ENCODE measurements at regions not wholly inside any gene's neighbourhood (a gene's known extent, or its start where the extent isn't known, plus 50 kb on each side); places are given as distances from the start of the nearest gene placed in this dataset.
"Not testable (repeated sequence)": the region's sequence is repeated elsewhere in the genome, so short reads cannot be mapped to it uniquely, and the experiment has no call there.

GRCh38 chr9:17075146-17075757 is 59.6 kb upstream of the CNTLN start:
- Mint-ChIP-seq H3K27me3 (ENCODE audit: low read depth) (no peaks in the 10 kb centered on the region; the same call in 1 of the 2 replicates), H3K27ac (no peak overlapping the region), H3K4me1 (no peaks in the 10 kb centered on the region; a peak in 1 of 4 replicates), H3K9me3 (peaks cover 0 to 6% of the 10 kb centered on the region in 2 experiments; a peak in 3 of 5 replicates), H3K4me3 (no peak overlapping the region), H3K36me3 (ENCODE audit: insufficient read depth in 1 of 3, low read depth in 3 of 3) (peaks cover 0 to 6% (median 0%) of the 10 kb centered on the region in 3 experiments; a peak in 3 of 7 replicates)
- H4K8ac ChIP-seq (replicated peaks; ENCODE audit: insufficient read length, low read depth, low read length) = no peak overlapping the region
- no peak overlapping the region for H3K14ac ChIP-seq (ENCODE audit: insufficient read depth, low read length)
- no peak overlapping the region for H4K91ac ChIP-seq (ENCODE audit: insufficient read length, low read depth, low read length)
- no peak overlapping the region for H4K5ac ChIP-seq (ENCODE audit: insufficient read length, low read depth, low read length)
- no peak overlapping the region for H3K4me2 ChIP-seq (ENCODE audit: insufficient read depth, insufficient read length, low read length)
- no peak for DNase-seq
- no peaks in the 10 kb centered on the region for H3K9me3 ChIP-seq (ENCODE audit: control insufficient read depth, low read depth, low read length)
- H3K79me1 ChIP-seq (ENCODE audit: insufficient read depth, low read depth, low read length, poor library complexity, severe bottlenecking) = no peaks in the 10 kb centered on the region
- H2AK5ac ChIP-seq (ENCODE audit: insufficient read length, low read length) = no peak overlapping the region
- no peak overlapping the region for H3K9ac ChIP-seq (ENCODE audit: extremely low read depth, insufficient read length, low read length)
- H3K56ac ChIP-seq (ENCODE audit: insufficient read length, low read depth, low read length) = no peak overlapping the region
- no peak overlapping the region for H2BK120ac ChIP-seq (ENCODE audit: low read depth, low read length, poor library complexity, severe bottlenecking)
- H3K4ac ChIP-seq (ENCODE audit: low read depth, low read length) = no peak overlapping the region
- no peak overlapping the region for H3K18ac ChIP-seq (ENCODE audit: insufficient read length, low read depth, low read length)
- H3K27ac ChIP-seq (ENCODE audit: insufficient read length, low read depth, low read length) = no peak overlapping the region
- no peaks in the 10 kb centered on the region for H3K23me2 ChIP-seq (ENCODE audit: insufficient read length, low read depth, low read length, poor library complexity, severe bottlenecking)
- no CpG with 5 or more reads among the region's 4 CpGs for WGBS (ENCODE audit: extremely low coverage, insufficient read length, low lambda C conversion rate)
- H3K27me3 ChIP-seq (ENCODE audit: insufficient read depth, low read length) = no peaks in the 10 kb centered on the region
- H2AFZ ChIP-seq (ENCODE audit: low read length) = no peak overlapping the region
- H2BK5ac ChIP-seq (ENCODE audit: insufficient read length, low read length) = no peak overlapping the region
- no peak overlapping the region for H3K23ac ChIP-seq (ENCODE audit: insufficient read length, low read depth, low read length)
- no peaks in the 10 kb centered on the region for H3K79me2 ChIP-seq (ENCODE audit: insufficient read depth, low read length)
- TF ChIP-seq CTCF (conservative IDR thresholded peaks at IDR 0.05) = no peak
- H2BK12ac ChIP-seq (ENCODE audit: insufficient read length, low read depth, low read length) = no peak overlapping the region
- no peaks in the 10 kb centered on the region for H3K4me1 ChIP-seq (ENCODE audit: insufficient read depth, low read length)
- no peak overlapping the region for H3T11ph ChIP-seq (ENCODE audit: low read length)
- no peaks in the 10 kb centered on the region for H4K20me1 ChIP-seq (ENCODE audit: control insufficient read depth, insufficient read depth, insufficient read length)
- H2BK20ac ChIP-seq (ENCODE audit: low read depth, low read length, poor library complexity, severe bottlenecking) = no peak overlapping the region
- H2BK15ac ChIP-seq (ENCODE audit: low read depth, low read length) = no peak overlapping the region

- not testable (repeated sequence) for H2BK15ac ChIP-seq (ENCODE audit: low read depth, low read length); H4K8ac ChIP-seq (replicated peaks; ENCODE audit: insufficient read length, low read depth, low read length); DNase-seq; H3K23ac ChIP-seq (ENCODE audit: insufficient read length, low read depth, low read length); H2AK5ac ChIP-seq (ENCODE audit: insufficient read length, low read length); H2BK120ac ChIP-seq (ENCODE audit: low read depth, low read length, poor library complexity, severe bottlenecking); H3K79me1 ChIP-seq (ENCODE audit: insufficient read depth, low read depth, low read length, poor library complexity, severe bottlenecking); H3K9me3 ChIP-seq (ENCODE audit: control insufficient read depth, low read depth, low read length); H3K23me2 ChIP-seq (ENCODE audit: insufficient read length, low read depth, low read length, poor library complexity, severe bottlenecking); H3K27ac ChIP-seq (ENCODE audit: insufficient read length, low read depth, low read length); H3K27me3 ChIP-seq (ENCODE audit: insufficient read depth, low read length); H3T11ph ChIP-seq (ENCODE audit: low read length); H2BK5ac ChIP-seq (ENCODE audit: insufficient read length, low read length); H3K4me2 ChIP-seq (ENCODE audit: insufficient read depth, insufficient read length, low read length); H3K27me3 Mint-ChIP-seq (ENCODE audit: low read depth); H3K4ac ChIP-seq (ENCODE audit: low read depth, low read length); H3K9me3 Mint-ChIP-seq; H3K4me1 Mint-ChIP-seq; H3K18ac ChIP-seq (ENCODE audit: insufficient read length, low read depth, low read length); H4K5ac ChIP-seq (ENCODE audit: insufficient read length, low read depth, low read length); H3K79me2 ChIP-seq (ENCODE audit: insufficient read depth, low read length); H3K4me1 ChIP-seq (ENCODE audit: insufficient read depth, low read length); H4K20me1 ChIP-seq (ENCODE audit: control insufficient read depth, insufficient read depth, insufficient read length); H3K56ac ChIP-seq (ENCODE audit: insufficient read length, low read depth, low read length); H3K4me3 Mint-ChIP-seq; H4K91ac ChIP-seq (ENCODE audit: insufficient read length, low read depth, low read length); H3K9ac ChIP-seq (ENCODE audit: extremely low read depth, insufficient read length, low read length); H2BK20ac ChIP-seq (ENCODE audit: low read depth, low read length, poor library complexity, severe bottlenecking); H3K36me3 Mint-ChIP-seq (ENCODE audit: insufficient read depth in 1 of 3, low read depth in 3 of 3); H2BK12ac ChIP-seq (ENCODE audit: insufficient read length, low read depth, low read length); H3K14ac ChIP-seq (ENCODE audit: insufficient read depth, low read length); H3K27ac Mint-ChIP-seq; H2AFZ ChIP-seq (ENCODE audit: low read length)
- WGBS (ENCODE audit: extremely low coverage, insufficient read length, low lambda C conversion rate) = no CpG with 5 or more reads among the region's 22 CpGs
Measured at GRCh38 chr9:17072563-17072962, 62.3 kb upstream of the CNTLN start.
